K562 (cell line): ENCODE measurements at regions not wholly inside any gene's neighbourhood (a gene's known extent, or its start where the extent isn't known, plus 50 kb on each side); places are given as distances from the start of the nearest gene placed in this dataset.

Experiments
- ATAC-seq: fragments of 200-7000 bp; cut with Tn5 transposase; 3 replicates; pipeline ENCODE4 v1.9.1; 2020; ENCODE audit warnings: moderate library complexity
- BruUV-seq: library from RNA; stranded (reverse); fragments of 400-500 nt; replicated peaks from 2 replicates; lab custom pipeline; 2021; lab: Mats Ljungman, UMichigan
- CTCF ChIA-PET: fragments of 300-600 bp; formaldehyde crosslinking; extraction: SDS; loops from one replicate; lab custom pipeline; 2021; ENCODE audit warnings: low intra/inter-chr PET ratio; lab: Yijun Ruan, JAX
- POLR2A ChIA-PET: fragments of 300-600, 350-650 bp; sonication (Branson Sonifier 250); formaldehyde crosslinking; extraction: SDS; loops from one replicate; lab custom pipeline; 2021; ENCODE audit warnings: antibody characterized with exemption, inconsistent platforms; lab: Yijun Ruan, JAX
- DNase-seq, 4 experiments: peaks; one replicate each; pipeline versions ENCODE4 v3.0.0 to v3.0.0-alpha.2; 2011 to 2018; ENCODE audit warnings: low spot score in 3 of 4, mixed read lengths in 3 of 4; ENCODE audit errors: extremely low read depth in 1 of 4
- FAIRE-seq: peaks from 2 replicates; lab custom pipeline; 2011; peaks lifted over from hg19 to GRCh38; lab: Jason Lieb, UNC
- H2AFZ ChIP-seq: 2 replicates; pipeline ENCODE4 v1.6.0; 2011; ENCODE audit warnings: low read depth, low read length, control low read depth, inconsistent platforms
- H3K27ac ChIP-seq: fragments of 200-600 bp; 3 replicates; pipeline ENCODE4 v1.8.0; 2011; ENCODE audit warnings: low read depth, mild to moderate bottlenecking, control low read depth, inconsistent platforms, low read length, moderate library complexity, mixed read lengths; ENCODE audit errors: extremely low read depth
- H3K27me3 ChIP-seq, 2 experiments: fragments of 300-600 bp in 1 of 2; 2 replicates in 1 of 2; 3 replicates in 1 of 2; pipeline versions ENCODE4 v1.6.0 to v1.8.0; 2011; ENCODE audit warnings: inconsistent platforms in 2 of 2, low read length in 2 of 2, mild to moderate bottlenecking in 1 of 2, mixed read lengths in 1 of 2, moderate library complexity in 1 of 2; ENCODE audit not compliant: control insufficient read depth in 2 of 2, insufficient read depth in 2 of 2
- H3K36me3 ChIP-seq: fragments of 300-600 bp; 3 replicates; pipeline ENCODE4 v1.8.0; 2011; ENCODE audit warnings: mild to moderate bottlenecking, low read length, inconsistent platforms; ENCODE audit not compliant: control insufficient read depth, insufficient read depth
- H3K4me1 ChIP-seq, 2 experiments: fragments of 200-600 bp in 1 of 2; replicated peaks in 1 of 2; 2 replicates in 1 of 2; 3 replicates in 1 of 2; pipeline versions ENCODE4 v1.5.1 to v1.8.0; 2011; ENCODE audit warnings: inconsistent platforms in 2 of 2, low read length in 2 of 2, mild to moderate bottlenecking in 1 of 2, mixed read lengths in 1 of 2, moderate library complexity in 1 of 2; ENCODE audit not compliant: control insufficient read depth in 2 of 2, insufficient read depth in 2 of 2
- H3K4me2 ChIP-seq: 2 replicates; pipeline ENCODE4 v1.6.1; 2011; ENCODE audit warnings: low read length, control low read depth, inconsistent platforms, mixed read lengths; ENCODE audit not compliant: insufficient read depth
- H3K4me3 ChIP-seq: fragments of 200-600 bp; sonication (generic), shearing (Covaris generic); 2 replicates; pipeline ENCODE4 v1.5.1; 2016; ENCODE audit warnings: control low read depth, inconsistent platforms
- H3K79me2 ChIP-seq: fragments of 200-600 bp; 3 replicates; pipeline ENCODE4 v1.8.0; 2011; ENCODE audit warnings: low read length, inconsistent platforms; ENCODE audit not compliant: control insufficient read depth, insufficient read depth
- H3K9ac ChIP-seq, 2 experiments: 2 replicates each; pipeline versions ENCODE4 v1.6.0 to v1.6.1; 2011; ENCODE audit warnings: low read depth in 2 of 2, low read length in 2 of 2, control low read depth in 1 of 2, inconsistent platforms in 1 of 2, mild to moderate bottlenecking in 1 of 2, mixed read lengths in 1 of 2; ENCODE audit not compliant: insufficient read depth in 1 of 2
- H3K9me1 ChIP-seq: one replicate; pipeline ENCODE4 v1.6.0; 2011; ENCODE audit warnings: inconsistent platforms, mild to moderate bottlenecking, low read length, moderate library complexity; ENCODE audit not compliant: control insufficient read depth, insufficient read depth
- H3K9me3 ChIP-seq: replicated peaks from 2 replicates; pipeline ENCODE4 v1.5.1; 2011; ENCODE audit warnings: low read depth, low read length, inconsistent platforms; ENCODE audit not compliant: control insufficient read depth, insufficient read depth
- H4K20me1 ChIP-seq: replicated peaks from 2 replicates; pipeline ENCODE4 v1.6.1; 2011; ENCODE audit warnings: low read length, inconsistent platforms, mixed read lengths; ENCODE audit not compliant: control insufficient read depth, insufficient read depth
- FIP1L1 ChIP-seq: fragments of 200-400 bp; formaldehyde crosslinking; IDR thresholded peaks from 2 replicates; pipeline ENCODE4 v1.6.1; 2018; ENCODE audit warnings: mild to moderate bottlenecking, low read depth, low read length; ENCODE audit not compliant: poor library complexity, severe bottlenecking
- FOXJ3 ChIP-seq: sonication (generic); formaldehyde crosslinking; IDR thresholded peaks from 2 replicates; pipeline ENCODE4 v1.4.0; 2020; ENCODE audit warnings: mild to moderate bottlenecking, missing genetic modification reagents
- GTF2A2 ChIP-seq: IDR thresholded peaks from 2 replicates; pipeline ENCODE4 v1.6.1; 2016; ENCODE audit warnings: mild to moderate bottlenecking, missing genetic modification characterization, missing compliant biosample characterization
- MED1 ChIP-seq: sonication (generic); formaldehyde crosslinking; IDR thresholded peaks from 2 replicates; pipeline ENCODE4 v1.8.1; 2023; ENCODE audit warnings: missing genetic modification reagents, borderline replicate concordance
- NFATC3 ChIP-seq: fragments of 450-650 bp; IDR thresholded peaks from 2 replicates; pipeline ENCODE4 v1.6.1; 2017; ENCODE audit warnings: mild to moderate bottlenecking
- NFXL1 ChIP-seq: fragments of 450-650 bp; formaldehyde crosslinking; IDR thresholded peaks from 2 replicates; pipeline ENCODE4 v1.4.0; 2021; ENCODE audit warnings: mild to moderate bottlenecking
- NFYB ChIP-seq: IDR thresholded peaks from 2 replicates; pipeline ENCODE4 v1.6.1; 2011; ENCODE audit warnings: mild to moderate bottlenecking, moderate library complexity; ENCODE audit not compliant: insufficient read length; ENCODE audit errors: extremely low read depth
- SNRNP70 ChIP-seq: fragments of 200-400 bp; formaldehyde crosslinking; optimal IDR thresholded peaks from 2 replicates; pipeline ENCODE3; 2017; ENCODE audit warnings: low read depth, low read length
- SREBF1 ChIP-seq: fragments of 150-350 bp; IDR thresholded peaks from 2 replicates; pipeline ENCODE4 v1.6.1; 2014; ENCODE audit warnings: antibody characterized with exemption, low read depth, low read length, borderline replicate concordance
- SRF ChIP-seq, 2 experiments: fragments of 250-450, 450-650 bp in 1 of 2; sonication (Bioruptor Pico) in 1 of 2; sonication (generic) in 1 of 2; formaldehyde crosslinking; IDR thresholded peaks; 2 replicates each; pipeline versions ENCODE4 v1.5.0 to v1.5.1; 2020 to 2022; ENCODE audit warnings: mild to moderate bottlenecking in 1 of 2, missing genetic modification reagents in 1 of 2
- TBP ChIP-seq: optimal IDR thresholded peaks from 2 replicates; pipeline ENCODE3; 2011; ENCODE audit warnings: low read depth, low read length, improper control_type of control experiment
- TFAM ChIP-seq: fragments of 250-450 bp; sonication (Bioruptor Pico); conservative IDR thresholded peaks from 2 replicates; pipeline ENCODE4 v1.5.0; 2021; ENCODE audit warnings: mild to moderate bottlenecking, moderate library complexity
- XRCC3 ChIP-seq: fragments of 450-650 bp; IDR thresholded peaks from 2 replicates; pipeline ENCODE4 v1.6.1; 2017; ENCODE audit warnings: mild to moderate bottlenecking, moderate library complexity
- ZNF316 ChIP-seq: fragments of 450-650 bp; IDR thresholded peaks from 2 replicates; pipeline ENCODE4 v1.6.1; 2016
- WGBS: fragments of 100-300 bp; shearing (Covaris generic); methylation state at CpG from one replicate; pipeline ENCODE4 v1.1.6; 2016; ENCODE audit warnings: low coverage, mixed read lengths; ENCODE audit not compliant: insufficient coverage; ENCODE audit errors: missing lambda C conversion rate; 5-methylcytosine and 5-hydroxymethylcytosine counted together
- in situ Hi-C: fragments of 300-500 bp; cut with MboI; formaldehyde crosslinking; loops from 4 replicates; pipeline ENCODE4 v1.15.0; 2018; ENCODE audit warnings: inconsistent platforms, mixed read lengths
- intact Hi-C: fragments of 100-400 bp; cut with micrococcal nuclease; formaldehyde crosslinking; loops from 2 replicates; pipeline ENCODE4 v1.14.2; 2022
- TF ChIP-seq, protein P1 (sequence below), 2 experiments: fragments of 150-350 bp in 1 of 2; IDR thresholded peaks; 2 replicates each; pipeline ENCODE4 v1.6.1; 2012 to 2016; ENCODE audit warnings: low read depth in 2 of 2, low read length in 2 of 2, mild to moderate bottlenecking in 1 of 2, moderate library complexity in 1 of 2
- TF ChIP-seq, protein P2 (sequence below): fragments of 250-450 bp; sonication (Bioruptor Pico); IDR thresholded peaks from 2 replicates; pipeline ENCODE4 v1.4.0; 2020; ENCODE audit warnings: mild to moderate bottlenecking, moderate library complexity

DNA sequence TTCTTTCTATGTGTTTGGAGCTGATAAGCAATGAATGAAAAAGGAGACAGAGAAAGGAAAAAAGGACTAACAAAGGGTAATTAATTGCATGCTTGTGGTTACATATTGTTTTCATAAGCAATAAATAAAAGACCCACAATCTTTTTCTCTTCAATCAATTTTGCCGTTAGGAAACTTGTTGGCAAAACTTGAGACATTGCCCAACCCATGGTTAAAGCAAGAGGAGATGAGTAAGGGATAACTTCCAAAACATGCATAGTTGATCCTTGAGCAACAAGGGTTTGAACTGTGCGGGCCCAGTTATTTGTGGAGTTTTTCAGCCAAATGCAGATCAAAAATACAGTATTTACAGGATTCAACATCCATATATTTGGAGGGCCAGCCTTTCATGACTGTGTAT is 572.4 kb downstream of the AMY1C start:
- TF ChIP-seq MED1 (CRISPR knock-in tag) = no peak
- no peak for TF ChIP-seq NFATC3
- TF ChIP-seq TFAM (CRISPR knock-in tag) = no peak
- no peak for TF ChIP-seq FOXJ3 (CRISPR knock-in tag)
- no peak for TF ChIP-seq NFYB
- no peak for TF ChIP-seq TBP
- no peak for TF ChIP-seq GTF2A2
- no peak for TF ChIP-seq SREBF1
- TF ChIP-seq FIP1L1 = no peak
- TF ChIP-seq, protein P1, sequence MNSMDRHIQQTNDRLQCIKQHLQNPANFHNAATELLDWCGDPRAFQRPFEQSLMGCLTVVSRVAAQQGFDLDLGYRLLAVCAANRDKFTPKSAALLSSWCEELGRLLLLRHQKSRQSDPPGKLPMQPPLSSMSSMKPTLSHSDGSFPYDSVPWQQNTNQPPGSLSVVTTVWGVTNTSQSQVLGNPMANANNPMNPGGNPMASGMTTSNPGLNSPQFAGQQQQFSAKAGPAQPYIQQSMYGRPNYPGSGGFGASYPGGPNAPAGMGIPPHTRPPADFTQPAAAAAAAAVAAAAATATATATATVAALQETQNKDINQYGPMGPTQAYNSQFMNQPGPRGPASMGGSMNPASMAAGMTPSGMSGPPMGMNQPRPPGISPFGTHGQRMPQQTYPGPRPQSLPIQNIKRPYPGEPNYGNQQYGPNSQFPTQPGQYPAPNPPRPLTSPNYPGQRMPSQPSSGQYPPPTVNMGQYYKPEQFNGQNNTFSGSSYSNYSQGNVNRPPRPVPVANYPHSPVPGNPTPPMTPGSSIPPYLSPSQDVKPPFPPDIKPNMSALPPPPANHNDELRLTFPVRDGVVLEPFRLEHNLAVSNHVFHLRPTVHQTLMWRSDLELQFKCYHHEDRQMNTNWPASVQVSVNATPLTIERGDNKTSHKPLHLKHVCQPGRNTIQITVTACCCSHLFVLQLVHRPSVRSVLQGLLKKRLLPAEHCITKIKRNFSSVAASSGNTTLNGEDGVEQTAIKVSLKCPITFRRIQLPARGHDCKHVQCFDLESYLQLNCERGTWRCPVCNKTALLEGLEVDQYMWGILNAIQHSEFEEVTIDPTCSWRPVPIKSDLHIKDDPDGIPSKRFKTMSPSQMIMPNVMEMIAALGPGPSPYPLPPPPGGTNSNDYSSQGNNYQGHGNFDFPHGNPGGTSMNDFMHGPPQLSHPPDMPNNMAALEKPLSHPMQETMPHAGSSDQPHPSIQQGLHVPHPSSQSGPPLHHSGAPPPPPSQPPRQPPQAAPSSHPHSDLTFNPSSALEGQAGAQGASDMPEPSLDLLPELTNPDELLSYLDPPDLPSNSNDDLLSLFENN (IDR thresholded peaks at IDR 0.05; ENCODE audit: low read depth in 2 of 2, low read length in 2 of 2) = no peak
- TF ChIP-seq NFXL1 (CRISPR knock-in tag) = no peak
- no peak for TF ChIP-seq SRF (CRISPR knock-in tag; IDR thresholded peaks at IDR 0.05)
- TF ChIP-seq SNRNP70 = no peak
- TF ChIP-seq ZNF316 = no peak
- TF ChIP-seq, protein P2, sequence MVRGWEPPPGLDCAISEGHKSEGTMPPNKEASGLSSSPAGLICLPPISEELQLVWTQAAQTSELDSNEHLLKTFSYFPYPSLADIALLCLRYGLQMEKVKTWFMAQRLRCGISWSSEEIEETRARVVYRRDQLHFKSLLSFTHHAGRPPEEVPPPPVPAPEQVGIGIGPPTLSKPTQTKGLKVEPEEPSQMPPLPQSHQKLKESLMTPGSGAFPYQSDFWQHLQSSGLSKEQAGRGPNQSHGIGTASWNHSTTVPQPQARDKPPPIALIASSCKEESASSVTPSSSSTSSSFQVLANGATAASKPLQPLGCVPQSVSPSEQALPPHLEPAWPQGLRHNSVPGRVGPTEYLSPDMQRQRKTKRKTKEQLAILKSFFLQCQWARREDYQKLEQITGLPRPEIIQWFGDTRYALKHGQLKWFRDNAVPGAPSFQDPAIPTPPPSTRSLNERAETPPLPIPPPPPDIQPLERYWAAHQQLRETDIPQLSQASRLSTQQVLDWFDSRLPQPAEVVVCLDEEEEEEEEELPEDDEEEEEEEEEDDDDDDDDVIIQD (CRISPR knock-in tag) = no peak
- TF ChIP-seq XRCC3 = no peak
- Histone ChIP-seq H3K36me3 (no peaks in the 10 kb centered on the region), H3K27me3 (no peaks in the 10 kb centered on the region), H3K9me1 (no peaks in the 10 kb centered on the region), H3K9me3 (no peaks in the 10 kb centered on the region), H2AFZ (no peak overlapping the region), H3K4me1 (no peaks in the 10 kb centered on the region), H3K4me2 (no peak overlapping the region), H3K4me3 (no peak overlapping the region), H3K27ac (no peak overlapping the region), H3K9ac (no peak overlapping the region), H4K20me1 (no peaks in the 10 kb centered on the region), H3K79me2 (no peaks in the 10 kb centered on the region)
- in situ Hi-C loops (no loop called here), intact Hi-C loops (no loop called here)
- no TSS peak for BruUV-seq
- ChIA-PET POLR2A (no interaction called here), CTCF (no interaction called here)
- ATAC-seq (no peak), FAIRE-seq (no peak), DNase-seq (no peak)
- WGBS = 0% methylated on average over 2 of the region's 2 CpGs
